ENCODE measurements at regions not wholly inside any gene's neighbourhood (a gene's known extent, or its start where the extent isn't known, plus 50 kb on each side); places are given as distances from the start of the nearest gene placed in this dataset.

DNA sequence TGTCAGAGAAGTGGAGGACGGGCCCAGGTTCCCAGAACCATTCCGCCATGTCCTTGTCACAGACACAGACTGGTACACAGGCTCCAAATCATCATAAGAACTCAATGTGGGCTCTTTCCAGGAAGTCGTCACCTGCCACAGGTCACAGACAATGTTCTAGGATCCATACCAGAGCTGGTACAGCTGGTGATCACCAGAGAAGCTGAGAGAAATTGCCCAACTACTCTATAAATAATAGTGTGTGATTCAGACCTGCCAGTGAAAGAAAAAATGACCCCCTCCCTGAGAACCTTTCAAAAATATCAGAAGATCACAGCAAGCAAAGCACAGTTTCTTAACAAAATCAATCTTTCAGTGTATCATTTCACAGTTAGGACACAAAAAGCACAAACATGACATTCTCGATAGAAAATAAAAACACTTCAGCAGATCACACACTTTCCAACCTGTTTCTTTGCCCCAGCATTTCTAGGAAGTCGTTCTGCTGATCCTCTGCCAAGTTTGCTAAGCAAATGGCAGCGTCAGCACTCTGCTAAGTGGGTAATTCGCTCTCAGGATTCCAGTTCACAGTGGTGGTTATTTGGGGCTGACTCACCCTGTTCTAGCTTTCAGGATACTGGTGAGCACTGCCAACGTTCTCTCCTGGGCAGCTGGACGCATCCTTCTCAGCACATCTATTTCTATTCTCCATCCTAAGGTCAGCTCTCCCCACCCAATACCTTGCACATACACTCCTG is 223.3 kb upstream of the SFSWAP start:
- no peak overlapping the region for H3K4me3 ChIP-seq (ENCODE audit: control insufficient read depth, low read depth, low read length)
- no peak for DNase-seq (ENCODE audit: low read depth)
- TF ChIP-seq, protein P1, sequence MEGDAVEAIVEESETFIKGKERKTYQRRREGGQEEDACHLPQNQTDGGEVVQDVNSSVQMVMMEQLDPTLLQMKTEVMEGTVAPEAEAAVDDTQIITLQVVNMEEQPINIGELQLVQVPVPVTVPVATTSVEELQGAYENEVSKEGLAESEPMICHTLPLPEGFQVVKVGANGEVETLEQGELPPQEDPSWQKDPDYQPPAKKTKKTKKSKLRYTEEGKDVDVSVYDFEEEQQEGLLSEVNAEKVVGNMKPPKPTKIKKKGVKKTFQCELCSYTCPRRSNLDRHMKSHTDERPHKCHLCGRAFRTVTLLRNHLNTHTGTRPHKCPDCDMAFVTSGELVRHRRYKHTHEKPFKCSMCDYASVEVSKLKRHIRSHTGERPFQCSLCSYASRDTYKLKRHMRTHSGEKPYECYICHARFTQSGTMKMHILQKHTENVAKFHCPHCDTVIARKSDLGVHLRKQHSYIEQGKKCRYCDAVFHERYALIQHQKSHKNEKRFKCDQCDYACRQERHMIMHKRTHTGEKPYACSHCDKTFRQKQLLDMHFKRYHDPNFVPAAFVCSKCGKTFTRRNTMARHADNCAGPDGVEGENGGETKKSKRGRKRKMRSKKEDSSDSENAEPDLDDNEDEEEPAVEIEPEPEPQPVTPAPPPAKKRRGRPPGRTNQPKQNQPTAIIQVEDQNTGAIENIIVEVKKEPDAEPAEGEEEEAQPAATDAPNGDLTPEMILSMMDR (IDR thresholded peaks at IDR 0.05; ENCODE audit: control insufficient read depth, insufficient read depth, low read depth, low read length, missing control alignments), result no peak

DNA sequence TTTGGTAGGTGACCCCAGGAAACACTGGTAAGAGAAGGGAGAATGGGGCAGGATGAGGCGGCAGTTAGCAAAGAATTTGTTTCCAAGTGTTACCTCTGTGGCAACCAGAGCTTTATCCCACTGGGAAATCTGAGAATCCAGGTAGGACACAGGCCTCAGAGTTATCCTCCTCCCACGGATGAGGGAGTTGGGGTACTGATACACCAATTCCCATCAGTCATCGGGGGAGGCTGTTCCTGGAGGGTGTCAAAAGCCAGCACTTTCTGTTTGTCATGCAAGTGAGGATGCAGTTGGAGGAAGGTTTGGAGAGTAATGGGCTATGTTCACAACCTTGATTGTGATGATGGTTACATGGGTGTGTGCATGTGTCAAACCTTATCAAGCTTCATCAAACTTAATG is 221.2 kb upstream of the SFSWAP start:
- no peak overlapping the region for H3K4me3 ChIP-seq (ENCODE audit: control insufficient read depth, low read depth, low read length)
- DNase-seq (ENCODE audit: low read depth), result no peak
- TF ChIP-seq, protein P1 (IDR thresholded peaks at IDR 0.05; ENCODE audit: control insufficient read depth, insufficient read depth, low read depth, low read length, missing control alignments), result no peak

DNA sequence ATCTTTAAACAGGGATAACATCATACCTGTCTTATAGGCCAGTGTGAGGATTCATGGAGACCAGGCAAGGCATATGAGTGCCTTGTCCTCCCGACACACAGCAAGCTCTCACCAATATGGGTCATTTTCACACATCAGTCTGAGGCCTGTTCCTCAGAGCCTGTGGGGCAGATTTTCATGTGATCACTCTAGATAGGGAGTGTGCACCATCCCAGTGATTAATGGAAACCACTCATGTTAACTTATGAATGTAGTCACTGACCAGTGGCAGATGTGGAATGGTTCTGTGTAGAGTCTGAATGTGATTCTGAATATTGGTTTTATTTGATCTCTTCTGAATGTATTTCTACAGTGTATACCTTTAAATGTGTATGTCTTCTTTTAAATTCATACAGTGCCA is 219.7 kb upstream of the SFSWAP start:
- no peak for DNase-seq (ENCODE audit: low read depth)
- no peak overlapping the region for H3K4me3 ChIP-seq (ENCODE audit: control insufficient read depth, low read depth, low read length)
- TF ChIP-seq, protein P1 (IDR thresholded peaks at IDR 0.05; ENCODE audit: control insufficient read depth, insufficient read depth, low read depth, low read length, missing control alignments), result no peak

DNA sequence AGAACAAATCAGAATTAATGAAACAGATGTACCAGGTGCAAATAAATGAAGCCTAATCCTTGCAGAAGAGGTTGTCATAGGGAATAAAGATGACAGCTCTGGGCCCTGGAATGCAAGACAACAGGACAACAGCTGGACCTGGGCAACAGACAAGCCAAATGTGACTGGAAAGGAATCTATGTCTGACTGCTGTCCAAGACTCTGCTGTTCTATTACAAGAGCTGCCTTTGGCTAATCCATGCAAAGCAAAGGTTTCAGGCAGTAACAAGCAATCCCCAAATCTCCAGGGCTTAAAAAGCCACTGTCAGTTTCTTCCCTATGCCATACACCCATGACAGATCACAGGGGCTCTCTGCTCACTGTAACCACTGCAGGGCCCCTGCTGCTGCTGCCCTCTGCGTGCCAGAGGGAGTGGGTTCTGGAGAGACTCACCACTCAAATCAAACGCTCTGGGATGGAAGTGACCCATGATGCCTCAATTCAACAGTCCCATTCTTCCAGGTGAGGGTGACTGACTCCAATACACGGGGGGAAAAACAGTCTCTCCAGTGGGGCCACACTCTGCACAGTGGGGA is 218.9 kb upstream of the SFSWAP start:
- H3K4me3 ChIP-seq (ENCODE audit: control insufficient read depth, low read depth, low read length), result no peak overlapping the region
- no peak for DNase-seq (ENCODE audit: low read depth)
- TF ChIP-seq, protein P1 (IDR thresholded peaks at IDR 0.05; ENCODE audit: control insufficient read depth, insufficient read depth, low read depth, low read length, missing control alignments), result no peak

DNA sequence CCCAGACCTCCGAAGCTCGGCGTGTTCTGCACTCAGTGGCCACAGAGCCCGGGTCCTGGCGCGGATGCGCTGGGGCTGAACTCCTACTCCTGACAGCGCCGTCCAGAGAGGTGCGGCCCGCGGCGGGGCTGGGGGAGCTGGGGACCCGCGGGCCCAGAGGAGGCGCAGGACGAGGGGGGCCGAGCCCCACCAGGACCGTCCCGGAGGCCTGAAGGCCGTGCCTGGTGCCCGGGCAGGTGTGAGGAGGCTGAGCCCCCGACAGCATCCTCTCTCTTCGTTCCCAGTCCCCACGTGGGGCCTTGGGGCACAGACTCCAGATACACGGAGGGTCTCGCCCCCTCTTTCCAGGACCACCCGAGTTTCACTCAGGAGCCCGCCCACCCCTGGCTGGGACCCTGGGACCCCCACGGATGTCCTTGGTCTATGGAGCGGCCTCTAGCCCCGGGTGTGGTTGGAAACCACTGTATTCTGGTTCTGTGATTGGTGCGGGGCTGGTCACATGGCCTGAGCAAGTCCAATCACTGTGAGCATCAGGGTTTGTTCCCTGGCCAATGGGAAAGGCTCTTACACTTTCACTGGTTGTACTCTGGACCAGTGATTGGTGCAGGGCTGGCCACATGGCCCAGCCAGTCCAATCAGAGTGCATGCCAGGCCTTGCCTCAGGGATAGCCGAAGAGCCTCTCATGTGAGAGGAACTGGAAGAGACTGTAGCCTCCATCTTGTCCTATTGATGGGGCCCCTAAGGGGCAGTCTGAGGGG is 217.6 kb upstream of the SFSWAP start:
- H3K4me3 ChIP-seq (ENCODE audit: control insufficient read depth, low read depth, low read length), result no peak overlapping the region
- TF ChIP-seq, protein P1 (IDR thresholded peaks at IDR 0.05; ENCODE audit: control insufficient read depth, insufficient read depth, low read depth, low read length, missing control alignments), result no peak
- DNase-seq (ENCODE audit: low read depth), result no peak

DNA sequence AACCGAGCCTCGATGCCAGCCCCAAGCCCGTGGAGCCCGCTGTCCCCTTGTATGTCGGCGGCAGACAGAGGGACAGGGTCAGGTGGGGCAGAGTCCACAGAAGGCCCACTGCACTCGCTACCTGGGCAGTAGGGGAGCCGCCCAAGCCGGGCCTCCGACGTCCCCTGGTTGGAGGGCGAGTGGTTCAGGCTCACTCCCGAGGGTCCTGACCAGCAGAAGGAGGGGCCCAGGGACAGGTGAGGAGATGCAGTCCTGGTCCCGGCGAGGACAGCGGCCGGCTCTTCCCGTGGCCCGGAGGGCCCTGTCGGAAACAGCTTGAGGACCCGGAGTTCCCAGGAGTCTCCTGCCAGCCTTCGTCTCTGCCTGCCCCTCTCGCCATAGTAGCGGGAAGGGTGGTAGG is 216.7 kb upstream of the SFSWAP start:
- no peak overlapping the region for H3K4me3 ChIP-seq (ENCODE audit: control insufficient read depth, low read depth, low read length)
- TF ChIP-seq, protein P1 (IDR thresholded peaks at IDR 0.05; ENCODE audit: control insufficient read depth, insufficient read depth, low read depth, low read length, missing control alignments), result no peak
- no peak for DNase-seq (ENCODE audit: low read depth)
